ACC112 (cell line): ENCODE measurements at regions not wholly inside any gene's neighbourhood (a gene's known extent, or its start where the extent isn't known, plus 50 kb on each side); places are given as distances from the start of the nearest gene placed in this dataset.

Experiments used
- H2AFZ ChIP-seq: fragments of 200-600 bp; sonication (generic); one replicate; pipeline ENCODE4 v1.6.0; 2017; ENCODE audit warnings: antibody characterized with exemption, low read length; ENCODE audit not compliant: unreplicated experiment
- H3K27ac ChIP-seq: fragments of 200-600 bp; sonication (generic); 2 replicates; pipeline ENCODE4 v1.5.1; 2014; ENCODE audit warnings: low read depth, mild to moderate bottlenecking, antibody characterized with exemption, low read length, moderate library complexity
- H3K27me3 ChIP-seq: fragments of 200-600 bp; sonication (generic); 2 replicates; pipeline ENCODE4 v1.6.1; 2014; ENCODE audit warnings: mild to moderate bottlenecking, antibody characterized with exemption, low read length, moderate library complexity, mixed read lengths; ENCODE audit not compliant: insufficient read depth
- H3K36me3 ChIP-seq: fragments of 200-600 bp; sonication (generic); 2 replicates; pipeline ENCODE4 v1.6.1; 2016; ENCODE audit warnings: mild to moderate bottlenecking, antibody characterized with exemption, low read length, moderate library complexity, mixed read lengths; ENCODE audit not compliant: insufficient read depth
- H3K4me1 ChIP-seq: fragments of 200-600 bp; sonication (generic); one replicate; pipeline ENCODE4 v1.6.1; 2016; ENCODE audit warnings: low read length, mixed read lengths; ENCODE audit not compliant: insufficient read depth, unreplicated experiment, control insufficient read depth
- H3K4me3 ChIP-seq: fragments of 200-600 bp; sonication (generic); 2 replicates; pipeline ENCODE4 v1.5.1; 2014; ENCODE audit warnings: mild to moderate bottlenecking, low read depth, low read length
- H3K79me2 ChIP-seq: fragments of 200-600 bp; sonication (generic); one replicate; pipeline ENCODE4 v1.6.0; 2016; ENCODE audit warnings: low read length; ENCODE audit not compliant: control insufficient read depth, unreplicated experiment, insufficient read depth

DNA sequence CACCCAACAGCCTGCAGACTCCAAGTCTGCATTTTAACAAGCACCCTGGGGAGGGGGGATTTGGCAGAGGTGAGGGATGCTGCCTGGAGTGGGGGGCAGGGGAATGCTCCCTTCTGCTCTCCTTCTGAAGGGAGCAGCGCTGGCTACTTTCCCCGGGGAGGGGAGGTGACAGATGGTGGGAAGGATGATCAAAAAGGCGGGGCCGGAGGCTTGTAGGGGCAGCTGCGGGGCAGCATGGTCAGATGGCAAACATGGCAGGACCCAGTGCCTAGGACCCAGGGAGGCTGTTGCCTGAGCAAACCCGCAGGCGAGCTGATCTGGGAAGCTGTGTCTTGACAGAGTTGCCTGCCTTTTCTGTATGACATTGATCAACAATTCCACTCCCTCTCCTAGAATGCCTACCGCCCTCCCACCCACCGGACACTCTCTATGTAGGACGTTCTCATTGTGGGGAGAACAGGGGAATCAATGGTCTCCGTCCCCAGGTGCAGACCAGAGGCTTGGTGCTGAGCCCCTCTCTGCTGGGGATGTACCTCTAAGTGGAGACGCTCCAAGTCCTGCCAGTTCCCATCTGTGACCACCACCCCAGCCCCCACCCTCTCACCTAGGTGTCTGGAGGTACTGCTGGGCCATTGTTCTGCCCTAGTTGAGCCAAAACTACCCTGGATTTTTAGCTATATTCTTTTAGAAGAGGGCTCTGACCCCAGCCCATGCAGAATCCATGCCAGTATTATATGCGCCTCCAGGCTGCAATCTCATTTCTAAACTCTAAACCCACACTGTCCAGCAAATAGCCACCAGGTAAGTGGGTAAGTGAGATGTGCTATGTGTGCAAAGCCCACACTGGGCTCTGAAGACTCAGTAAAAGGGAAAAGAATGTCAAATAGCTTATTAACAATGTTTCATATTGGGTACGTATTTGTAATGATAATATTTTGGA, 89.7 kb upstream of the SEC11C start:
- Histone ChIP-seq H2AFZ (no peak overlapping the region), H3K79me2 (no peaks in the 10 kb centered on the region), H3K27ac (no peak overlapping the region)

DNA sequence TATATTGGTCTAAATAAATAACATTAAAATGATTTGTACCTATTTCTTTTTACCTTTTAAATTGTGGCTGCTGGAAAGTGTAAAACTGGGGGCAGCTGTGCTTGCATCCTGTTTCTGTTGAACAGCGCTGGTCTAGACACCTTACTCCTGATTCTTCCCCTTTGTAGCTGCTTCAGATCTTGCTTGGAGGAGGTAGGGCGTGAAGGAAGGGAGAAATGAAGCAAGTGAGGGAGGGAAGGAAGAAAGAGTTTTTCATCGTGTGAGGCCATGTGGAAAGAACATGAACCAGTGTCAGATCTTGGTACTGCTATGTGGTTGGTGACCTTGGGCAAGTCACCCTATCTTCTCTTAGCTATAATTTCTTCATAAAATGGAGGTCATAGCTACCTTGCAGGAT, 89.0 kb upstream of the SEC11C start:
- no peak overlapping the region for H3K4me3 ChIP-seq
- no peak overlapping the region for H3K27ac ChIP-seq
- H2AFZ ChIP-seq, result no peak overlapping the region
- peaks cover 20% of the 10 kb centered on the region for H3K4me1 ChIP-seq
- no peaks in the 10 kb centered on the region for H3K36me3 ChIP-seq
- no peaks in the 10 kb centered on the region for H3K27me3 ChIP-seq
- no peaks in the 10 kb centered on the region for H3K79me2 ChIP-seq

More for the DNA sequence above, 89.7 kb upstream of the SEC11C start:
- no peaks in the 10 kb centered on the region for H3K36me3 ChIP-seq
- no peak overlapping the region for H3K4me3 ChIP-seq
- no peaks in the 10 kb centered on the region for H3K27me3 ChIP-seq
- peaks cover 18% of the 10 kb centered on the region for H3K4me1 ChIP-seq

DNA sequence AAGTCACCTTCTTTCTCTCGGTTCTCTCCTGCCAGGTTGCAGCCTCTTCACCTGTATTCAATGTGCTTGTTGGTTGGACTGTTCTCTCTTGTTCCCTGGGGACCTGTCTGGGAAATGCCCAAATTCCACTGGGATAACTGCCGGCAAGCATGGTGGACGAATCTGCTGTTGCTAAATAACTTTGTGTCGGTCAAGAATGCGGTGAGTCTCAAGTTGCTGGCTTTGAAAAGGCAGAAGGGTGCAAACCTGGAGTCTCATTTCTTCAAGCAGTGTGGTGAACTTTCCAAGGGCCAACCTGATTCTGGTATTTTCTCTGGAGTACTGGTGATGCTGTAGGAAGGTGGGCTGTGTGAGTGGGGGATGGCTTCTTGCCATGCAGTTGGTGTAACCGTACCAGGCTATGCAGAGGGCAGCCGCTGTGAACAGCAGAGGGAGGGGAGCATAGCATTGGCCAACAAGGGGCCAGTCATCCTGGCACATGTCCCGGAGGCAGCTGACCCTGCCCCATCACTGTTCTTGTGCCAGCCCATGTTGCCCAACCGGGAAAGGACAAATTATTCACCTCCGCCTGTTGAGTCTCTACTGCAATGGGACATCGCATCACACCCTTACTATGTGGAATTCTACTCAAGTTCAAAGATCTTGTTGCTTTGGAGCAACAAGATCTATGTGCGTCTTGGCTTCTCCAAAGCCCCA, 88.1 kb upstream of the SEC11C start:
- Histone ChIP-seq H3K36me3 (no peaks in the 10 kb centered on the region), H3K27ac (peak overlapping the region; percentile 5; the same call in 1 of the 2 replicates), H3K27me3 (no peaks in the 10 kb centered on the region), H3K4me3 (no peak overlapping the region), H3K4me1 (peaks cover 20% of the 10 kb centered on the region), H3K79me2 (no peaks in the 10 kb centered on the region), H2AFZ (no peak overlapping the region)

DNA sequence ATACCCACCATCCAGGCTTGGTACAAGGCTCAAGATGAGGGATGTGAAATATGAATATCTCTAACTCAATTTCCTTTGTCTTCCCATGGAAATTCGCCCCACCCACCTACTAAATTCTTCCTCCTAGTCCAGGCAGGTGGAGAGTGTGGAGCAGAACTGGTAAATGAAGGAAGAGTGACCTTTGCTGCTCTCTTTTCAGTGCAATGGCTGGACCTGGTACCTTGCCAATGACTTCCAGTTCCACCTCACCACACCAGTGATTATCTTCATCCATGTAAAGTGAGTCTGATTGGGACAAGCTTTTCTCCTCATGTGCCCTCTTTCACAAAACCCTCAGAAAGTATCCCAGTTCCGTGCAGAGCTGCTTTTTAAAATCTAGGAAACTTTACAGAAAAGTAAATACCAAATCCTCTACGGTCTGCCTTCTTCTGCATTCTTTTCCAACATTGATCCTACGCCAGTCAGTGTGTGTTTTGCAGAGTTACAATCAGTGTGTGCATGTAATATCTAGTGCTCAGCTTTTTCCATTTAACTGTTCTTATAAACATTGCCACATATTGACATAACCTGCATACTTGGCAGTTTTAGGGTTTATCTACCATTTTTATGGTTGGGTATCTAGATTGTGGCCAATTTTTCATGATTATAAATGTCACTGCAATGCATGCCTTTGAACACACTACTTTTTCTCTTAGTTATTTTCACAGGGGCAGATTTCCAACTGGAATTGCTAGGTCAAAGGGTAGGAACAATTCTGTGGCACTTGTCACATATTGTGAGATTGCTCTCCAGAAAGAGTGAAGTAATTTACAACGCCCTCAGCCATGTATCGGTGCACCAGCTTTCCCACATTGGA, 86.5 kb upstream of the SEC11C start:
- no peaks in the 10 kb centered on the region for H3K27me3 ChIP-seq
- H3K4me1 ChIP-seq, result peaks cover 30% of the 10 kb centered on the region
- H3K4me3 ChIP-seq, result no peak overlapping the region
- no peak overlapping the region for H2AFZ ChIP-seq
- H3K36me3 ChIP-seq, result no peaks in the 10 kb centered on the region
- H3K79me2 ChIP-seq, result no peaks in the 10 kb centered on the region
- no peak overlapping the region for H3K27ac ChIP-seq

DNA sequence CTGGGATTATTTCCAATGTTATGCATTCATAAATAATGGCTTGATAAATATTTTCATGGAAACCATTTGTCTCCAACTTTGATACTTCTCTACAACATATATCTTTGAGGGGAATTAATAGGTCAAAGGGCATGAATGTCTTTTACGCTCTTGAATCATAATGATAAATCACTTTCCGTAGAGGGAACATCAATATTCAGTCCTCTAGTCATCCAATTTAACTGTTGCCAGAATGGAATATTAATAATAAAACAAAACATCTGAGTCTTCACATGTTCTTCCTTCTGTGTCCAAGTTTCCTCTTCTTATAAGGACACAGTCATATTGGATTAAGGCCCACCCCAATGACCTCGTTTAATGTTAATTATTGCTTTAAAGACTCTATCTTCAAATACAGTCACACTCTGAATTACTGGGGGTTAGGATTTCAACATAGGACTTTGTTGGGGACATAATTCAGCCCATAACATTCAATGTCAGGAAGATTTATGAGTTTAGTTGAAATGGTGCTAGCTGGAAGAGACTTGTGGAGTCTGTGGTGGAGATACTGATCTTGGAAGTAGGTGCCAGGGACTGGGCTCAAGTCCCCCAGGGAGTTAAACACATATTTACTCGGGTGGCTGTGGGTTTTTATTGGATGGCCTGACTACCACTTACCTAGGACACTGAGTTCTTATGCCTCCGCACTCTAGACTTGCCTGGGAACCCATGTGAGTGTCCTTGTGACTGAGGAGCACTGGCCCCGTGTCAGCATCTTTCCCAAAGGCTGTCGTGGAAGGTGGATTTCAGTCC, 85.0 kb upstream of the SEC11C start:
- no peak overlapping the region for H3K4me3 ChIP-seq

DNA sequence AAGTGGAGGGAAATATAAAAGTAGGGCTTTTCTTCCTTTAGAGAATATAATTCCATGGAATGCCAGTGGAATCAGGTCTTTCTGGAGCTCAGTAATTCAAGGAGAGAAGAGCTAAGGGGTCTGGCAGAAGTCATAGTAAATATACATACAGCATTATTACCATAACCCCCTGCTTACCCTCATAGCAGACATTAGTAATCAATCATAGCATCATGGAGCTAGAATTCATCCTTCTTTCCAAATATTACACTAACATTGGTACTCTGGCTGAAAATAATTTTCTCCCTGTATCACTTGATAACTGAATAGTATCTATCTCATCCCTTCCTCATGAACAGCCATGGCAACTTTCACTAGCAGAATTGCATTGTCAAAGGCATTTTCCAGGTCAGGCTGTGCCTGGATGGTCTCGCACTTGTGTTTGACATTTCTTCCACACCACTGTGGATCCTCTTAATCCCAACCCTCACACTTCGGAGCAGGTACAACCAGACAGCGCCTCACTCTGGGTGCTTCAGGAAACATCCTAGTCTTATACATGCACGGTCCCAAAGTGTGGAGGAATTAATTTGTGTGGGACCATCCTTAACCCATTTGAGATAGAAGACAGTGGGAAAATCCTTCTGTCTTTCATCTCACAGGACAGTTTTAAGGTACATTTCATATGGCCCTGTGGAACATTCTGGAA, 84.2 kb upstream of the SEC11C start:
- no peaks in the 10 kb centered on the region for H3K27me3 ChIP-seq
- H2AFZ ChIP-seq, result no peak overlapping the region
- H3K27ac ChIP-seq, result no peak overlapping the region
- peaks cover 33% of the 10 kb centered on the region for H3K4me1 ChIP-seq
- no peaks in the 10 kb centered on the region for H3K79me2 ChIP-seq
- no peaks in the 10 kb centered on the region for H3K36me3 ChIP-seq
- H3K4me3 ChIP-seq, result no peak overlapping the region

More for the DNA sequence above, 85.0 kb upstream of the SEC11C start:
- Histone ChIP-seq H3K4me1 (peaks cover 33% of the 10 kb centered on the region), H3K27me3 (no peaks in the 10 kb centered on the region), H3K27ac (no peak overlapping the region), H2AFZ (peak overlapping the region; percentile 31), H3K79me2 (no peaks in the 10 kb centered on the region), H3K36me3 (no peaks in the 10 kb centered on the region)

DNA sequence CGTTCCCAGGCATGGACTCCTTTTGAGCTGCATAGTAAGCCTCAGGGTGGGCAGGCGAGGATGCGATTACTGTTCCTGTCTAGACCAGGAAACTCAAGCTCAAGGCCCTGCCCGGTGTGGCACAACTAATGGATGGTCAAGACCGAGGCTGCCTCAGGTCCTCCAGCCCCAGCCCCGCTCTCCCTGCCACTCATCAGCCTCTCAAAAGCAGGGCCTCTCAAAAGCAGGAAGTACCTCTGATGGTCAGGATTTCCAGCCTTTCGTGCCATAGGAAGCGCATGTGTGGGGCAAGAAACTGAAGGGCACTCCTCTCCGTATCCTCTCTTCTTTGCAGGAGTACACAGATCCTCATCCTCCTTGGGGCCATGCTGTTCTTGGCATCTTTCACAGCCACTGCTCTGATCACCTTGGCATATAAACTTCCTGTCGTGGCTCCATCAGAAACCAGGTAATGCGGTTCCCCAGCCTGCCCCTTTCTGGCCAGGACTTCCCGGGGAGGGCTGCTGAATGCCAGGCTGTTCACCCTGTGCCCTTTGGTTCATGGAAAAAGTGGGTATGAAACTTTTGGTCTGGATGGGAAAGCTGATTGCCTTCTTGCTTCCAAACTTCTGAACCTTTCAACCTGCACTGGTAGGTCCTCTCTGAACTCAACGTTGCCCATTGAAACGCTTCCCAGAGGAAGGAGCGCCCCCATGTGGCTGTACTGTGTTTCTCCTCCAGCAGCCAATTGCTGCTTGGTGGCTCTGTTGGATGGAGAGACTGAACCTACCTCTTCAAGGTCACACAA, 82.8 kb upstream of the SEC11C start:
- Histone ChIP-seq H3K27me3 (no peaks in the 10 kb centered on the region), H3K4me1 (peaks cover 28% of the 10 kb centered on the region), H2AFZ (no peak overlapping the region), H3K36me3 (no peaks in the 10 kb centered on the region), H3K79me2 (no peaks in the 10 kb centered on the region), H3K4me3 (no peak overlapping the region), H3K27ac (no peak overlapping the region)

DNA sequence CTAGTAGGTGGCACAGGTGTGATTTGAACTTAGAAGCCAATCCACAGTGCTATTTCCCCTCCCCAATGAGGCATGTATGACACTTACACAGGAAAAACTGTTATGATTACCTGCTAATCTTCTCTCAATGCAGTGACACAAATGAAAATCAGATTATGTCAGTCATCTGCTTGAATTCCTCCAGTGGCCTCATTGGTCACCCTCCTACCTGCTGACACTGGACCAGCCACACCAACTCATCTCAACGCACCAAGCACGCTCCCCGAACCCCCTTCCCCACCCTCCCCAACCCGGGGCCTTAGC, 82.2 kb upstream of the SEC11C start:
- H3K36me3 ChIP-seq, result no peaks in the 10 kb centered on the region
- H3K79me2 ChIP-seq, result no peaks in the 10 kb centered on the region
- H3K4me1 ChIP-seq, result peaks cover 23% of the 10 kb centered on the region
- no peak overlapping the region for H2AFZ ChIP-seq
- H3K27ac ChIP-seq, result no peak overlapping the region
- no peak overlapping the region for H3K4me3 ChIP-seq
- no peaks in the 10 kb centered on the region for H3K27me3 ChIP-seq

DNA sequence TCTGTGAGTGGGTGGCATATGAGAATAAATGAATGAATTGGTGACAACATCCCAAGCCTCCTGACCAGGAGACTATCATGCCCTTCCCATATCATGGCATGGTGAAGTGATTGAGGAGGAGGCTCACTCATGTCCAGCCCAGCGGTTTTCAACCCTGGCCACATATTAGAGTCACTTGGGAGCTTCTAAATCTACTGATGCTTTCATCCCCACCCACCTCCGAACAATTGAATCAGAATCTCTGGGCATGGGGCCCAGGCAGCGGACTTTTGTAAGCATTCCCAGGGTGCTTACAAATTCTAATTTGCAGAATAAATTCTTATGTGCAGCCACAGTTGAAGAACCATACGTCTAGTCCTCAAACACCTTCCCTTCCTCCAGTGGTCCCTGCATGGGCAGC, 81.7 kb upstream of the SEC11C start:
- Histone ChIP-seq H3K79me2 (no peaks in the 10 kb centered on the region), H3K4me3 (no peak overlapping the region), H2AFZ (no peak overlapping the region), H3K27ac (no peak overlapping the region), H3K27me3 (no peaks in the 10 kb centered on the region), H3K36me3 (no peaks in the 10 kb centered on the region), H3K4me1 (peaks cover 22% of the 10 kb centered on the region)
